ENCODE measurements at regions not wholly inside any gene's neighbourhood (a gene's known extent, or its start where the extent isn't known, plus 50 kb on each side); places are given as distances from the start of the nearest gene placed in this dataset.
"Not testable (repeated sequence)": the region's sequence is repeated elsewhere in the genome, so short reads cannot be mapped to it uniquely, and the experiment has no call there.

DNA sequence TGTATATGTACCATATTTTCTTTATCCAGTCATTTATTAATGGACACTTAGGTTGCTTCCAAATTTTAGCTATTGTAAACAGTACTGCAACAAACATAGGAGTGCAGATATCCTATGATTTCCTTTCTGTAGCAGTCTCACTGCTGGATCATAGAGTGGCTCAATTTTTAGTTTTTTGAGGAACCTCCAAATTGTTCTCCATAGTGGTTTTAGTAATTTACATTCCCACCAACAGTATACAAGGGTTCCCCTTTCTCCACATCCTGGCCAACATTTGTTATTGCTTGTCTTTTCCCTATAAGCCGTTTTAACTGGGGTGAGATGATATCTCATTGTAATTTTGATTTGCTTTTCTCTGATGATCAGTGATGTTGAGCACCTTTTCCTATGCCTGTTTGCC, 114.3 kb downstream of the TMEM17 start:
- TF ChIP-seq, protein P1, sequence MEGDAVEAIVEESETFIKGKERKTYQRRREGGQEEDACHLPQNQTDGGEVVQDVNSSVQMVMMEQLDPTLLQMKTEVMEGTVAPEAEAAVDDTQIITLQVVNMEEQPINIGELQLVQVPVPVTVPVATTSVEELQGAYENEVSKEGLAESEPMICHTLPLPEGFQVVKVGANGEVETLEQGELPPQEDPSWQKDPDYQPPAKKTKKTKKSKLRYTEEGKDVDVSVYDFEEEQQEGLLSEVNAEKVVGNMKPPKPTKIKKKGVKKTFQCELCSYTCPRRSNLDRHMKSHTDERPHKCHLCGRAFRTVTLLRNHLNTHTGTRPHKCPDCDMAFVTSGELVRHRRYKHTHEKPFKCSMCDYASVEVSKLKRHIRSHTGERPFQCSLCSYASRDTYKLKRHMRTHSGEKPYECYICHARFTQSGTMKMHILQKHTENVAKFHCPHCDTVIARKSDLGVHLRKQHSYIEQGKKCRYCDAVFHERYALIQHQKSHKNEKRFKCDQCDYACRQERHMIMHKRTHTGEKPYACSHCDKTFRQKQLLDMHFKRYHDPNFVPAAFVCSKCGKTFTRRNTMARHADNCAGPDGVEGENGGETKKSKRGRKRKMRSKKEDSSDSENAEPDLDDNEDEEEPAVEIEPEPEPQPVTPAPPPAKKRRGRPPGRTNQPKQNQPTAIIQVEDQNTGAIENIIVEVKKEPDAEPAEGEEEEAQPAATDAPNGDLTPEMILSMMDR (IDR thresholded peaks at IDR 0.05; ENCODE audit: low read length), result no peak
- no peak for TF ChIP-seq EZH2 (IDR thresholded peaks at IDR 0.05; ENCODE audit: borderline replicate concordance, low read length)
- Histone ChIP-seq H3F3A (ENCODE audit: insufficient read depth, low read length) (no peaks in the 10 kb centered on the region), H3K4me2 (ENCODE audit: low read length) (no peak overlapping the region), H3K9me3 (ENCODE audit: low read length) (peaks cover 2% of the 10 kb centered on the region; the same call in 1 of the 2 replicates), H3K27ac (ENCODE audit: low read depth, low read length, poor library complexity, severe bottlenecking) (no peak overlapping the region), H3K36me3 (ENCODE audit: insufficient read depth, low read length) (no peaks in the 10 kb centered on the region), H2AFZ (ENCODE audit: low read length) (no peak overlapping the region), H3K9me2 (ENCODE audit: low read depth, low read length) (no peaks in the 10 kb centered on the region), H3K9ac (ENCODE audit: low read length) (no peak overlapping the region), H4K20me1 (ENCODE audit: insufficient read depth, low read length) (no peaks in the 10 kb centered on the region), H3K4me1 (ENCODE audit: insufficient read depth, low read length, severe bottlenecking) (no peaks in the 10 kb centered on the region), H3K4me3 (ENCODE audit: low read depth, low read length, poor library complexity, severe bottlenecking) (no peak overlapping the region), H3K27me3 (ENCODE audit: insufficient read depth, low read length) (no peaks in the 10 kb centered on the region), H3K79me2 (ENCODE audit: insufficient read depth, low read length) (no peaks in the 10 kb centered on the region)

- not testable (repeated sequence) for H3K79me2 ChIP-seq (ENCODE audit: insufficient read depth, low read length)
Measured at GRCh38 chr2:62386378-62386777, 119.6 kb downstream of the TMEM17 start.

DNA sequence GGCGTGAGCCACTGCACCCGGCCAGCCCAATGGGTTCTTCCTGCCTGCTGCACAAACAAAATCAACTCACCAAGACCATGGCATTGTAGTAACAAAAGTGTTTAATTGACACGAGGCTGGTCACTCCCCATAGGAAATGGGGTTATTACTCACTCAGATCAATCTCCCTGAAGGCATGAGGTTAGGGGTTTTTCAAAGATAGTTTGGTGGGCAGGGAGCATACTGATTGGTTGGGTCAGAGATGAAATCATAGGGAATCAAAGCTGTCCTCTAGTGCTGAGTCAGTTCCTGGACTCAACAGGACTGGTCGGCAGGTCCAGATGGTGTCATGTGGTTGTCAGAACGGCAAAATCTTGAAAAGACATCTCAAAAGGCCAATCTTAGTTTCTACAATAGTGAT, 122.1 kb downstream of the TMEM17 start:
- no peaks in the 10 kb centered on the region for H3F3A ChIP-seq (ENCODE audit: insufficient read depth, low read length)
- H3K4me1 ChIP-seq (ENCODE audit: insufficient read depth, low read length, severe bottlenecking), result peaks cover 17% of the 10 kb centered on the region
- H3K4me3 ChIP-seq (ENCODE audit: low read depth, low read length, poor library complexity, severe bottlenecking), result no peak overlapping the region
- H3K9me2 ChIP-seq (ENCODE audit: low read depth, low read length), result no peaks in the 10 kb centered on the region
- no peaks in the 10 kb centered on the region for H3K36me3 ChIP-seq (ENCODE audit: insufficient read depth, low read length)
- TF ChIP-seq, protein P1 (IDR thresholded peaks at IDR 0.05; ENCODE audit: low read length), result no peak
- no peak for TF ChIP-seq EZH2 (IDR thresholded peaks at IDR 0.05; ENCODE audit: borderline replicate concordance, low read length)
- H4K20me1 ChIP-seq (ENCODE audit: insufficient read depth, low read length), result no peaks in the 10 kb centered on the region
- no peak overlapping the region for H3K27ac ChIP-seq (ENCODE audit: low read depth, low read length, poor library complexity, severe bottlenecking)
- peaks cover 12% of the 10 kb centered on the region; the same call in 1 of the 2 replicates for H3K9me3 ChIP-seq (ENCODE audit: low read length)
- H2AFZ ChIP-seq (ENCODE audit: low read length), result no peak overlapping the region
- H3K79me2 ChIP-seq (ENCODE audit: insufficient read depth, low read length), result no peaks in the 10 kb centered on the region
- H3K9ac ChIP-seq (ENCODE audit: low read length), result no peak overlapping the region
- H3K4me2 ChIP-seq (ENCODE audit: low read length), result no peak overlapping the region
- no peaks in the 10 kb centered on the region for H3K27me3 ChIP-seq (ENCODE audit: insufficient read depth, low read length)

More at GRCh38 chr2:62386378-62386777, 119.6 kb downstream of the TMEM17 start:
- not testable (repeated sequence) for H3K9me2 ChIP-seq (ENCODE audit: low read depth, low read length); H3K9ac ChIP-seq (ENCODE audit: low read length); H3K27me3 ChIP-seq (ENCODE audit: insufficient read depth, low read length); H4K20me1 ChIP-seq (ENCODE audit: insufficient read depth, low read length); H2AFZ ChIP-seq (ENCODE audit: low read length); H3K27ac ChIP-seq (ENCODE audit: low read depth, low read length, poor library complexity, severe bottlenecking); H3K36me3 ChIP-seq (ENCODE audit: insufficient read depth, low read length); H3F3A ChIP-seq (ENCODE audit: insufficient read depth, low read length); H3K4me3 ChIP-seq (ENCODE audit: low read depth, low read length, poor library complexity, severe bottlenecking); H3K4me2 ChIP-seq (ENCODE audit: low read length)
- H3K9me3 ChIP-seq (ENCODE audit: low read length), result peaks cover 12% of the 10 kb centered on the region; the same call in 1 of the 2 replicates
- peaks cover 11% of the 10 kb centered on the region for H3K4me1 ChIP-seq (ENCODE audit: insufficient read depth, low read length, severe bottlenecking)

GRCh38 chr2:62382757-62383156, 123.2 kb downstream of the TMEM17 start:
- no peaks in the 10 kb centered on the region for H4K20me1 ChIP-seq (ENCODE audit: insufficient read depth, low read length)
- no peaks in the 10 kb centered on the region for H3K9me2 ChIP-seq (ENCODE audit: low read depth, low read length)
- no peaks in the 10 kb centered on the region for H3K36me3 ChIP-seq (ENCODE audit: insufficient read depth, low read length)
- no peaks in the 10 kb centered on the region for H3K79me2 ChIP-seq (ENCODE audit: insufficient read depth, low read length)
- TF ChIP-seq, protein P1 (IDR thresholded peaks at IDR 0.05; ENCODE audit: low read length), result no peak
- no peak for TF ChIP-seq EZH2 (IDR thresholded peaks at IDR 0.05; ENCODE audit: borderline replicate concordance, low read length)
- H3K4me3 ChIP-seq (ENCODE audit: low read depth, low read length, poor library complexity, severe bottlenecking), result no peak overlapping the region
- H3K4me2 ChIP-seq (ENCODE audit: low read length), result no peak overlapping the region
- H3K27me3 ChIP-seq (ENCODE audit: insufficient read depth, low read length), result no peaks in the 10 kb centered on the region
- H3K9me3 ChIP-seq (ENCODE audit: low read length), result peaks cover 12% of the 10 kb centered on the region; the same call in 1 of the 2 replicates
- H3K27ac ChIP-seq (ENCODE audit: low read depth, low read length, poor library complexity, severe bottlenecking), result peak overlapping the region; percentile 38
- no peak overlapping the region; the same call in 1 of the 2 replicates for H2AFZ ChIP-seq (ENCODE audit: low read length)
- H3F3A ChIP-seq (ENCODE audit: insufficient read depth, low read length), result no peaks in the 10 kb centered on the region
- no peak overlapping the region for H3K9ac ChIP-seq (ENCODE audit: low read length)
- peaks cover 17% of the 10 kb centered on the region for H3K4me1 ChIP-seq (ENCODE audit: insufficient read depth, low read length, severe bottlenecking)

All from OCI-LY1 (cell line).